Colonic mucosa (tissue), 4 donors: ENCODE measurements at regions not wholly inside any gene's neighbourhood (a gene's known extent, or its start where the extent isn't known, plus 50 kb on each side); places are given as distances from the start of the nearest gene placed in this dataset.

ENCODE experiments used
- DNase-seq: peaks from one replicate; pipeline ENCODE4 v3.0.0-alpha.2; 2020
- H3K27ac ChIP-seq: fragments of 200-600 bp; one replicate; pipeline ENCODE4 v1.8.0; 2021
- H3K27me3 ChIP-seq: fragments of 200-600 bp; one replicate; pipeline ENCODE4 v1.8.0; 2021
- H3K36me3 ChIP-seq: fragments of 200-600 bp; one replicate; pipeline ENCODE4 v1.8.0; 2021
- H3K4me1 ChIP-seq: fragments of 200-600 bp; one replicate; pipeline ENCODE4 v1.8.0; 2021; ENCODE audit warnings: mild to moderate bottlenecking
- H3K4me3 ChIP-seq: fragments of 200-600 bp; one replicate; pipeline ENCODE4 v1.8.0; 2021
- H3K9ac ChIP-seq, 2 donors: one replicate each; pipeline ENCODE4 v1.7.0; 2013; ENCODE audit warnings: control low read depth in 2 of 2, low read depth in 2 of 2, low read length in 2 of 2
- H3K9me3 ChIP-seq: fragments of 200-600 bp; one replicate; pipeline ENCODE4 v1.8.0; 2021
- CTCF ChIP-seq: fragments of 200-600 bp; IDR thresholded peaks from one replicate; pipeline ENCODE4 v1.8.0; 2022; ENCODE audit warnings: antibody characterized with exemption, mild to moderate bottlenecking
- intact Hi-C: fragments of 100-400 bp; cut with DNase I; formaldehyde crosslinking; loops from one replicate; pipeline ENCODE4 v1.14.1; 2022
- donor health status: healthy.
- donor health status: DM: no; HTN: no; CAD: no.
- donor health status: DM: no; HTN: no; CAD: no.

- Histone ChIP-seq H3K9me3 (no peaks in the 10 kb centered on the region), H3K9ac (no peak overlapping the region), H3K27me3 (no peaks in the 10 kb centered on the region), H3K4me1 (no peaks in the 10 kb centered on the region), H3K27ac (no peak overlapping the region), H3K4me3 (no peak overlapping the region), H3K36me3 (no peaks in the 10 kb centered on the region)
- intact Hi-C loops: no loop called here
- TF ChIP-seq CTCF: no peak
- DNase-seq: no peak
Observed at GRCh38 chr2:146301287-146301686, 1543.5 kb upstream of the ACVR2A start.

GRCh38 chr2:146295080-146295670, 1549.7 kb upstream of the ACVR2A start:
- Histone ChIP-seq H3K9ac (no peak overlapping the region), H3K9me3 (no peaks in the 10 kb centered on the region), H3K4me3 (no peak overlapping the region), H3K4me1 (no peaks in the 10 kb centered on the region), H3K27me3 (no peaks in the 10 kb centered on the region), H3K27ac (no peak overlapping the region), H3K36me3 (no peaks in the 10 kb centered on the region)
- no peak for DNase-seq
- intact Hi-C loops: no loop called here
- no peak for TF ChIP-seq CTCF

- Histone ChIP-seq H3K27me3 (no peaks in the 10 kb centered on the region), H3K9me3 (no peaks in the 10 kb centered on the region), H3K36me3 (no peaks in the 10 kb centered on the region), H3K27ac (no peak overlapping the region), H3K9ac (no peak overlapping the region), H3K4me1 (no peaks in the 10 kb centered on the region), H3K4me3 (no peak overlapping the region)
- DNase-seq: no peak
- TF ChIP-seq CTCF: no peak
- intact Hi-C loops: no loop called here
Observed at GRCh38 chr2:146287281-146287680, 1557.5 kb upstream of the ACVR2A start.

- H3K4me3 ChIP-seq: no peak overlapping the region
- no peak overlapping the region for H3K27ac ChIP-seq
- intact Hi-C loops: no loop called here
- no peaks in the 10 kb centered on the region for H3K9me3 ChIP-seq
- no peaks in the 10 kb centered on the region for H3K4me1 ChIP-seq
- no peak overlapping the region for H3K9ac ChIP-seq
- no peaks in the 10 kb centered on the region for H3K27me3 ChIP-seq
- H3K36me3 ChIP-seq: no peaks in the 10 kb centered on the region
- TF ChIP-seq CTCF: no peak
- no peak for DNase-seq
Observed at GRCh38 chr2:146278881-146279280, 1565.9 kb upstream of the ACVR2A start.

GRCh38 chr2:146271131-146271831, 1573.5 kb upstream of the ACVR2A start:
- Histone ChIP-seq H3K9ac (no peak overlapping the region), H3K27ac (no peak overlapping the region), H3K9me3 (no peaks in the 10 kb centered on the region), H3K4me3 (no peak overlapping the region), H3K27me3 (no peaks in the 10 kb centered on the region), H3K4me1 (no peaks in the 10 kb centered on the region), H3K36me3 (no peaks in the 10 kb centered on the region)
- intact Hi-C loops: no loop called here
- no peak for DNase-seq
- TF ChIP-seq CTCF: no peak
